DOHH2 (cell line): ENCODE measurements at regions not wholly inside any gene's neighbourhood (a gene's known extent, or its start where the extent isn't known, plus 50 kb on each side); places are given as distances from the start of the nearest gene placed in this dataset.

Source experiments
- CTCF ChIP-seq: fragments of 200-600 bp; sonication (generic); IDR thresholded peaks from one replicate; pipeline ENCODE4 v1.5.1; 2014; ENCODE audit warnings: antibody characterized with exemption, mild to moderate bottlenecking, low read depth, low read length; ENCODE audit not compliant: poor library complexity, severe bottlenecking
- EZH2phosphoT487 ChIP-seq: fragments of 200-600 bp; sonication (generic); IDR thresholded peaks from 2 replicates; pipeline ENCODE4 v1.6.1; 2017; ENCODE audit warnings: borderline replicate concordance, mild to moderate bottlenecking, antibody characterized with exemption, low read length, moderate library complexity, mixed read lengths

DNA sequence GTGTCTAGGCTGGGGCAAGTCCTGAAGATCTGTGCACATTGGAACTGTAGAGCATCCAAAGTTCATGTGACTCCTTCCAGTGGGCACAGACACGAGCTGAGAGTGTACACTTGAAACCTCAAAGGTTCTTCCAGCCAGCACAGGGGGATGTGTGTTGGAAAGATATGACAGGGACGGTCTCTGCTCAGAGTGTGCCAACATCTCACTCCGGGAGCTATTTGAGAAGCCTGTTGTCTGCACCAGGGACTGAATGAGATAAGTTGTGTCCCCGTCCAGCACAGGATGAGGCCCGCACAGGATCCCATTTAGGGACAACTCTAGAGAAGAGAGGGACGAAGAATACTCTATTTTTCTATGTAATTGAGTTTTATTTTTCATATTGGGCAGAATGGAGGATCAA lies 136.3 kb downstream of the SNAPC1 start:
- TF ChIP-seq CTCF: no peak
- TF ChIP-seq EZH2phosphoT487: no peak
